Hematopoietic multipotent progenitor cell treated with erythropoietin and hydrocortisone succinate and interleukin-3 and kit ligand, for 15 days (in vitro differentiated cells): ENCODE measurements at regions not wholly inside any gene's neighbourhood (a gene's known extent, or its start where the extent isn't known, plus 50 kb on each side); places are given as distances from the start of the nearest gene placed in this dataset.

Experiments used
- DNase-seq: peaks from one replicate; pipeline ENCODE4 v3.0.0-alpha.2; 2015; ENCODE audit warnings: low spot score

GRCh38 chr11:95585069-95585751, 204.4 kb downstream of the FAM76B start:
- DNase-seq = no peak

- DNase-seq = peak; percentile 3
Observed at GRCh38 chr11:95584589-95584988, 205.0 kb downstream of the FAM76B start.

- no peak for DNase-seq
Observed at GRCh38 chr11:95584180-95584579, 205.4 kb downstream of the FAM76B start.

- no peak for DNase-seq
Observed at GRCh38 chr11:95577716-95578460, 211.7 kb downstream of the FAM76B start.

- no peak for DNase-seq
Observed at GRCh38 chr11:95576146-95576845, 213.3 kb downstream of the FAM76B start.

- no peak for DNase-seq
Observed at GRCh38 chr11:95575517-95575916, 214.1 kb downstream of the FAM76B start.

- DNase-seq = no peak
Observed at GRCh38 chr11:95571718-95572260, 217.8 kb downstream of the FAM76B start.

GRCh38 chr11:95570845-95571244, 218.7 kb downstream of the FAM76B start:
- DNase-seq = no peak

- no peak for DNase-seq
Observed at GRCh38 chr11:95569207-95569606, 220.4 kb downstream of the FAM76B start.

GRCh38 chr11:95568281-95568680, 221.3 kb downstream of the FAM76B start:
- DNase-seq = no peak

GRCh38 chr11:95567685-95568084, 221.9 kb downstream of the FAM76B start:
- no peak for DNase-seq

- no peak for DNase-seq
Observed at GRCh38 chr11:95566211-95566610, 223.4 kb downstream of the FAM76B start.

GRCh38 chr11:95565724-95566141, 223.8 kb downstream of the FAM76B start:
- DNase-seq = no peak

GRCh38 chr11:95563859-95564258, 225.7 kb downstream of the FAM76B start:
- DNase-seq = no peak

GRCh38 chr11:95563173-95563572, 226.4 kb downstream of the FAM76B start:
- no peak for DNase-seq

GRCh38 chr11:95562196-95562921, 227.2 kb downstream of the FAM76B start:
- DNase-seq = no peak

- DNase-seq = no peak
Observed at GRCh38 chr11:95559899-95560298, 229.7 kb downstream of the FAM76B start.

- no peak for DNase-seq
Observed at GRCh38 chr11:95557376-95557775, 232.2 kb downstream of the FAM76B start.

GRCh38 chr11:95556342-95557163, 233.0 kb downstream of the FAM76B start:
- DNase-seq = no peak

- no peak for DNase-seq
Observed at GRCh38 chr11:95556011-95556341, 233.6 kb downstream of the FAM76B start.

- no peak for DNase-seq
Observed at GRCh38 chr11:95554911-95555310, 234.7 kb downstream of the FAM76B start.
